Endodermal cell (in vitro differentiated cells): ENCODE measurements at regions not wholly inside any gene's neighbourhood (a gene's known extent, or its start where the extent isn't known, plus 50 kb on each side); places are given as distances from the start of the nearest gene placed in this dataset.

ENCODE experiments used
- DNase-seq: peaks from one replicate; pipeline ENCODE4 v3.0.0-alpha.2; 2017
- H3K27ac ChIP-seq: 2 replicates; pipeline ENCODE4 v1.5.1; 2013; ENCODE audit warnings: mild to moderate bottlenecking, low read depth, low read length, moderate library complexity
- H3K27me3 ChIP-seq: 2 replicates; pipeline ENCODE4 v1.6.1; 2013; ENCODE audit warnings: mild to moderate bottlenecking, low read length, moderate library complexity; ENCODE audit not compliant: insufficient read depth, control insufficient read depth, poor library complexity, severe bottlenecking
- H3K36me3 ChIP-seq: 2 replicates; pipeline ENCODE4 v1.7.0; 2013; ENCODE audit warnings: mild to moderate bottlenecking, low read length, moderate library complexity; ENCODE audit not compliant: control insufficient read depth, insufficient read depth
- H3K4me1 ChIP-seq: one replicate; pipeline ENCODE4 v1.7.0; 2013; ENCODE audit warnings: low read length; ENCODE audit not compliant: control insufficient read depth, insufficient read depth
- H3K4me3 ChIP-seq: 2 replicates; pipeline ENCODE4 v1.5.1; 2013; ENCODE audit warnings: mild to moderate bottlenecking, low read length, moderate library complexity
- H3K9ac ChIP-seq: 2 replicates; pipeline ENCODE4 v1.6.1; 2013; ENCODE audit warnings: mild to moderate bottlenecking, low read length, moderate library complexity; ENCODE audit not compliant: poor library complexity, severe bottlenecking; ENCODE audit errors: extremely low read depth
- H3K9me3 ChIP-seq: 2 replicates; pipeline ENCODE4 v1.6.1; 2013; ENCODE audit warnings: mild to moderate bottlenecking, low read length, moderate library complexity; ENCODE audit not compliant: control insufficient read depth
- H3K27ac Mint-ChIP-seq: 2 replicates; pipeline ENCODE4 v1.8.0; 2020; ENCODE audit warnings: mixed read lengths
- H3K27me3 Mint-ChIP-seq: 2 replicates; pipeline ENCODE4 v1.8.0; 2021; ENCODE audit warnings: mild to moderate bottlenecking, mixed read lengths; ENCODE audit not compliant: insufficient read depth
- H3K36me3 Mint-ChIP-seq: 2 replicates; pipeline ENCODE4 v1.8.0; 2020; ENCODE audit warnings: low read depth, mixed read lengths
- H3K4me1 Mint-ChIP-seq: 2 replicates; pipeline ENCODE4 v1.8.0; 2020; ENCODE audit warnings: mixed read lengths
- H3K4me3 Mint-ChIP-seq: 2 replicates; pipeline ENCODE4 v1.8.0; 2020; ENCODE audit warnings: mild to moderate bottlenecking, moderate library complexity, mixed read lengths
- H3K9me3 Mint-ChIP-seq: 2 replicates; pipeline ENCODE4 v1.8.0; 2020; ENCODE audit warnings: mild to moderate bottlenecking, mixed read lengths
- CTCF ChIP-seq: fragments of 200-600 bp; sonication (generic); conservative IDR thresholded peaks from 2 replicates; pipeline ENCODE4 v1.5.0; 2021; ENCODE audit warnings: antibody characterized with exemption, mild to moderate bottlenecking
- WGBS, 2 experiments: methylation state at CpG; one replicate each; pipeline versions ENCODE4 v1.1.5 to v1.1.7; 2013; ENCODE audit warnings: missing lambda C conversion rate in 2 of 2, mixed read lengths in 1 of 2; ENCODE audit not compliant: insufficient coverage in 1 of 2, insufficient read length in 1 of 2; 5-methylcytosine and 5-hydroxymethylcytosine counted together

- Mint-ChIP-seq H3K27me3 (peaks cover 2% of the 10 kb centered on the region), H3K4me3 (no peak overlapping the region), H3K4me1 (peaks cover 25% of the 10 kb centered on the region), H3K9me3 (peaks cover 8% of the 10 kb centered on the region), H3K36me3 (no peaks in the 10 kb centered on the region), H3K27ac (no peak overlapping the region)
- Histone ChIP-seq H3K4me3 (no peak overlapping the region), H3K27ac (no peak overlapping the region), H3K36me3 (no peaks in the 10 kb centered on the region), H3K4me1 (peaks cover 16% of the 10 kb centered on the region), H3K9me3 (no peaks in the 10 kb centered on the region), H3K27me3 (no peaks in the 10 kb centered on the region), H3K9ac (no peak overlapping the region)
- WGBS, 2 experiments, result 100% methylated on average over 1 of the region's 1 CpG
- no peak for TF ChIP-seq CTCF
- no peak for DNase-seq
Measured at GRCh38 chr4:15151033-15151432, 148.8 kb downstream of the CPEB2 start.

DNA sequence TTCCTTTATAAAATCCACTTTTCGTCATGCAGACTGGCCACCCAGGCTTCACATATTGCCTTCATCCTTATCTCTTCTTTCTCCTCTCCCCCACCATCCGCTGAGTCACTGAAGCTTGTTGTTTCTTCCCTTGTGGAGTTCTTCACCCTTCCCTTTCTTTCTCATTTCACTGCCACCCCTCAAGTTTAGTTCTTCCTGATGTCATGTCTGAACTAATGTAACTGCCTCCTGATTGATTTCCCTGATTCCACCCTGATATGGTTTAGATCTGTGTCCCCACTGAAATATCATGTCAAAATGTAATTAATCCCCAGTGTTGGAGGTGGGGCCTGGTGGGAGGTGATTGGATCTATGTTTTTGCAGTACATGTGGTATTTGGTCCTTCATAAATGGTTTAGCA is 151.4 kb downstream of the CPEB2 start:
- Mint-ChIP-seq H3K27me3 (peaks cover 2% of the 10 kb centered on the region), H3K4me1 (peaks cover 26% of the 10 kb centered on the region), H3K4me3 (no peak overlapping the region), H3K36me3 (no peaks in the 10 kb centered on the region), H3K27ac (no peak overlapping the region), H3K9me3 (peaks cover 18% of the 10 kb centered on the region)
- H3K4me3 ChIP-seq, result no peak overlapping the region
- no peak overlapping the region for H3K27ac ChIP-seq
- WGBS, 2 experiments, result 90 to 92% methylated on average over 2 of the region's 2 CpGs
- H3K9ac ChIP-seq, result no peak overlapping the region
- TF ChIP-seq CTCF, result no peak
- H3K27me3 ChIP-seq, result no peaks in the 10 kb centered on the region
- DNase-seq, result no peak
- H3K9me3 ChIP-seq, result no peaks in the 10 kb centered on the region
- H3K4me1 ChIP-seq, result peaks cover 12% of the 10 kb centered on the region
- H3K36me3 ChIP-seq, result no peaks in the 10 kb centered on the region

GRCh38 chr4:15158406-15159091 is 156.3 kb downstream of the CPEB2 start:
- H3K4me3 Mint-ChIP-seq, result peak overlapping the region; percentile 17
- DNase-seq, result peak; percentile 86
- H3K27me3 ChIP-seq, result no peaks in the 10 kb centered on the region
- peaks cover 51% of the 10 kb centered on the region for H3K4me1 Mint-ChIP-seq
- H3K27me3 Mint-ChIP-seq, result no peaks in the 10 kb centered on the region
- peak overlapping the region; percentile 97 for H3K27ac Mint-ChIP-seq
- no peak overlapping the region for H3K4me3 ChIP-seq
- peaks cover 18% of the 10 kb centered on the region for H3K9me3 Mint-ChIP-seq
- no peaks in the 10 kb centered on the region for H3K36me3 ChIP-seq
- H3K36me3 Mint-ChIP-seq, result no peaks in the 10 kb centered on the region
- no peak for TF ChIP-seq CTCF
- no peaks in the 10 kb centered on the region for H3K9me3 ChIP-seq
- peaks cover 21% of the 10 kb centered on the region for H3K4me1 ChIP-seq
- WGBS, 2 experiments, result 50% methylated on average over 9 of the region's 9 CpGs; no CpG with 5 or more reads in 1 of the 2 experiments
- H3K9ac ChIP-seq, result peak overlapping the region; percentile 20
- no peak overlapping the region for H3K27ac ChIP-seq
